GM23248 (cell line): ENCODE measurements at regions not wholly inside any gene's neighbourhood (a gene's known extent, or its start where the extent isn't known, plus 50 kb on each side); places are given as distances from the start of the nearest gene placed in this dataset.

Source experiments
- DNase-seq: peaks from one replicate; pipeline ENCODE4 v3.0.0-alpha.2; 2015
- H2AFZ ChIP-seq: fragments of 200-600 bp; sonication (generic); 2 replicates; pipeline ENCODE4 v1.6.1; 2016; ENCODE audit warnings: antibody characterized with exemption
- H3F3A ChIP-seq: fragments of 200-600 bp; sonication (generic); 2 replicates; pipeline ENCODE4 v1.6.1; 2016; ENCODE audit warnings: mild to moderate bottlenecking, antibody characterized with exemption, mixed run types; ENCODE audit not compliant: insufficient read depth
- H3K27ac ChIP-seq: fragments of 200-600 bp; sonication (generic); 2 replicates; pipeline ENCODE4 v1.5.1; 2016; ENCODE audit warnings: mild to moderate bottlenecking
- H3K27me3 ChIP-seq: fragments of 200-600 bp; sonication (generic); replicated peaks from 2 replicates; pipeline ENCODE4 v1.6.1; 2016; ENCODE audit warnings: mild to moderate bottlenecking; ENCODE audit not compliant: insufficient read depth
- H3K36me3 ChIP-seq: fragments of 200-600 bp; sonication (generic); 2 replicates; pipeline ENCODE4 v1.6.1; 2016; ENCODE audit warnings: low read depth, mild to moderate bottlenecking
- H3K4me1 ChIP-seq: fragments of 200-600 bp; sonication (generic); 2 replicates; pipeline ENCODE4 v1.6.1; 2016; ENCODE audit warnings: mild to moderate bottlenecking; ENCODE audit not compliant: insufficient read depth
- H3K4me2 ChIP-seq: fragments of 200-600 bp; sonication (generic); one replicate; pipeline ENCODE4 v1.6.1; 2016; ENCODE audit warnings: mild to moderate bottlenecking; ENCODE audit not compliant: unreplicated experiment
- H3K4me3 ChIP-seq: fragments of 200-600 bp; sonication (generic); 2 replicates; pipeline ENCODE4 v1.5.1; 2016; ENCODE audit warnings: mild to moderate bottlenecking
- H3K79me2 ChIP-seq: fragments of 200-600 bp; sonication (generic); 2 replicates; pipeline ENCODE4 v1.6.1; 2016; ENCODE audit warnings: mild to moderate bottlenecking; ENCODE audit not compliant: insufficient read depth
- H3K9ac ChIP-seq: fragments of 200-600 bp; sonication (generic); 2 replicates; pipeline ENCODE4 v1.6.1; 2016; ENCODE audit warnings: mild to moderate bottlenecking
- H3K9me2 ChIP-seq: fragments of 200-600 bp; sonication (generic); 2 replicates; pipeline ENCODE4 v1.6.1; 2016; ENCODE audit warnings: mixed run types, mild to moderate bottlenecking, moderate library complexity; ENCODE audit not compliant: insufficient read depth
- H3K9me3 ChIP-seq: fragments of 200-600 bp; sonication (generic); one replicate; pipeline ENCODE4 v1.6.1; 2017; ENCODE audit warnings: low read depth
- H4K20me1 ChIP-seq: fragments of 200-600 bp; sonication (generic); 2 replicates; pipeline ENCODE4 v1.6.0; 2016; ENCODE audit not compliant: insufficient read depth
- EZH2 ChIP-seq: fragments of 200-600 bp; sonication (generic); IDR thresholded peaks from 2 replicates; pipeline ENCODE4 v1.6.1; 2018; ENCODE audit warnings: antibody characterized with exemption, mild to moderate bottlenecking; ENCODE audit not compliant: insufficient read depth, poor library complexity, severe bottlenecking
- EZH2phosphoT487 ChIP-seq: fragments of 200-600 bp; sonication (generic); IDR thresholded peaks from 2 replicates; pipeline ENCODE4 v1.6.1; 2018; ENCODE audit warnings: antibody characterized with exemption, moderate library complexity, mild to moderate bottlenecking, low read depth; ENCODE audit not compliant: insufficient read depth
- WGBS, 2 experiments: methylation state at CpG; one replicate each; pipeline ENCODE4 v1.1.6; 2015 to 2017; ENCODE audit warnings: low lambda C conversion rate in 2 of 2, low coverage in 1 of 2; ENCODE audit errors: missing lambda C conversion rate in 2 of 2; 5-methylcytosine and 5-hydroxymethylcytosine counted together
- in situ Hi-C: fragments of 300-500 bp; cut with MboI; formaldehyde crosslinking; loops from 2 replicates; pipeline ENCODE4 v1.15.0; 2020

GRCh38 chr2:155218945-155219344 lies 520.5 kb downstream of the KCNJ3 start:
- Histone ChIP-seq H3K9me3 (no peaks in the 10 kb centered on the region), H3K4me2 (no peak overlapping the region), H3K4me1 (no peaks in the 10 kb centered on the region), H3K27ac (no peak overlapping the region), H3K9ac (no peak overlapping the region), H3K79me2 (no peaks in the 10 kb centered on the region), H4K20me1 (no peaks in the 10 kb centered on the region), H2AFZ (no peak overlapping the region), H3K9me2 (no peaks in the 10 kb centered on the region), H3F3A (no peaks in the 10 kb centered on the region), H3K27me3 (no peaks in the 10 kb centered on the region), H3K36me3 (no peaks in the 10 kb centered on the region), H3K4me3 (no peak overlapping the region)
- TF ChIP-seq EZH2phosphoT487 (no peak), EZH2 (no peak)
- DNase-seq = no peak
- in situ Hi-C loops = no loop called here

- Histone ChIP-seq H3K27me3 (no peaks in the 10 kb centered on the region), H3K9me3 (no peaks in the 10 kb centered on the region), H3K4me2 (no peak overlapping the region), H3K9me2 (no peaks in the 10 kb centered on the region), H3K9ac (no peak overlapping the region), H3K4me3 (no peak overlapping the region), H3F3A (no peaks in the 10 kb centered on the region), H3K36me3 (no peaks in the 10 kb centered on the region), H2AFZ (no peak overlapping the region), H3K79me2 (no peaks in the 10 kb centered on the region), H3K4me1 (no peaks in the 10 kb centered on the region), H4K20me1 (no peaks in the 10 kb centered on the region), H3K27ac (no peak overlapping the region)
- no peak for TF ChIP-seq EZH2phosphoT487
- TF ChIP-seq EZH2 = no peak
- 6 to 10% methylated on average over 2 of the region's 2 CpGs for WGBS, 2 experiments
- no peak for DNase-seq
- in situ Hi-C loops = no loop called here
Observed at GRCh38 chr2:155218292-155218924, 519.9 kb downstream of the KCNJ3 start.

DNA sequence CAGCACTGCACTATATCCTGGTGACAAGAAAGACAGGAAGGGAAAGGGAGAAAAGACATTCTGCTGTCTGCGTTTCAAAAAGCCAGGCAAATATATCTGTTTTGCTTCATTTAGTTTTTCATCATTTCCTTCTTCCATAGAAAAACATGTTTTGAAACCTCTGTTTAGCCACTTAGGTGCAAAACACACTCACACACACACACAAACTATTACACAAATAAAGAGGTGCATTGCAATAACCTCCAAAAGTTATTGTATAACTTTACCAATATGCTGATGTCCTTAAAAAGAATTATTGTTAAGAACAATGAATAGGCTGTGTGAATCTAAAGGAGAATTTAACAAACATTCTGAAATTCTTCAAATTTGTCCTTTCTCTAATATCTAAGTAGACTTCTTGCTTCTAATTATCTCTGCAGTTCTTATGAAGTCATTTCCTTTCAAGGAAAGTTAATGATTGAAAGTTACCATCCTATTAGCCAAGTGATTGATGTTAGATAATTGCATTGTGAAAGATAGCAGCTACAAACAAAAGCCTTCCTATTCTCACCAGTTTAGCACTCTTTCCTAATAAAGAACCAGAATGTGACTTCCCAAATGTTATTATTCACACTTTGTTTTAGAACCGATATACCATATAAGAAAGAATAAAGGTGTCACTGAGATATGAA lies 516.7 kb downstream of the KCNJ3 start:
- no peak overlapping the region for H3K27ac ChIP-seq
- no peak overlapping the region for H3K9ac ChIP-seq
- no peak for TF ChIP-seq EZH2phosphoT487
- TF ChIP-seq EZH2 = no peak
- H3K4me3 ChIP-seq = no peak overlapping the region
- H3K79me2 ChIP-seq = no peaks in the 10 kb centered on the region
- no peaks in the 10 kb centered on the region for H3K27me3 ChIP-seq
- no peak for DNase-seq
- H2AFZ ChIP-seq = no peak overlapping the region
- H3K9me2 ChIP-seq = no peaks in the 10 kb centered on the region
- H3F3A ChIP-seq = no peaks in the 10 kb centered on the region
- in situ Hi-C loops = no loop called here
- H4K20me1 ChIP-seq = no peaks in the 10 kb centered on the region
- 23 to 26% methylated on average over 2 of the region's 2 CpGs for WGBS, 2 experiments
- H3K9me3 ChIP-seq = no peaks in the 10 kb centered on the region
- no peaks in the 10 kb centered on the region for H3K4me1 ChIP-seq
- H3K4me2 ChIP-seq = no peak overlapping the region
- no peaks in the 10 kb centered on the region for H3K36me3 ChIP-seq

GRCh38 chr2:155209696-155210450 lies 511.4 kb downstream of the KCNJ3 start:
- in situ Hi-C loops = no loop called here
- Histone ChIP-seq H4K20me1 (no peaks in the 10 kb centered on the region), H3K4me1 (no peaks in the 10 kb centered on the region), H3F3A (no peaks in the 10 kb centered on the region), H3K27me3 (no peaks in the 10 kb centered on the region), H3K79me2 (no peaks in the 10 kb centered on the region), H3K9ac (no peak overlapping the region), H3K4me2 (no peak overlapping the region), H3K9me3 (no peaks in the 10 kb centered on the region), H3K4me3 (no peak overlapping the region), H3K9me2 (no peaks in the 10 kb centered on the region), H3K36me3 (no peaks in the 10 kb centered on the region), H3K27ac (no peak overlapping the region), H2AFZ (no peak overlapping the region)
- 1 to 15% methylated on average over 2 of the region's 2 CpGs for WGBS, 2 experiments
- TF ChIP-seq EZH2 (no peak), EZH2phosphoT487 (no peak)
- no peak for DNase-seq
